CD4-positive, alpha-beta T cell (primary cell): ENCODE measurements at regions not wholly inside any gene's neighbourhood (a gene's known extent, or its start where the extent isn't known, plus 50 kb on each side); places are given as distances from the start of the nearest gene placed in this dataset.

Experiments used
- ATAC-seq: fragments of 200-7000 bp; cut with Tn5 transposase; one replicate; pipeline ENCODE4 v1.10.0; 2022; ENCODE audit warnings: mild to moderate bottlenecking; ENCODE audit not compliant: poor library complexity
- CTCF ChIA-PET: fragments of 350-600 bp; sonication (Branson Sonifier 250); formaldehyde crosslinking; loops from one replicate; lab custom pipeline; 2021; ENCODE audit warnings: antibody characterized with exemption, inconsistent platforms; lab: Charles Lee
- POLR2A ChIA-PET: fragments of 350-600 bp; sonication (Branson Sonifier 250); formaldehyde crosslinking; loops from one replicate; lab custom pipeline; 2021; ENCODE audit warnings: antibody characterized with exemption, inconsistent platforms; lab: Charles Lee
- DNase-seq, 14 experiments: peaks; one replicate each; pipeline ENCODE4 v3.0.0-alpha.2; 2013 to 2020; ENCODE audit warnings: mixed read lengths in 2 of 14
- H3K27ac ChIP-seq, 2 donors: one replicate each; pipeline versions ENCODE4 v1.5.1 to v1.7.0; 2013; ENCODE audit warnings: low read length in 2 of 2, low read depth in 1 of 2, mild to moderate bottlenecking in 1 of 2
- H3K27me3 ChIP-seq, 2 experiments: 1 replicate in 1 of 2; 2 replicates in 1 of 2; pipeline versions ENCODE4 v1.6.1 to v1.7.0; 2013; ENCODE audit warnings: low read length in 2 of 2, control low read depth in 1 of 2, mild to moderate bottlenecking in 1 of 2, moderate library complexity in 1 of 2; ENCODE audit not compliant: insufficient read depth in 2 of 2, control insufficient read depth in 1 of 2
- H3K36me3 ChIP-seq: one replicate; pipeline ENCODE4 v1.6.1; 2013; ENCODE audit warnings: low read length, control low read depth; ENCODE audit not compliant: insufficient read depth
- H3K4me1 ChIP-seq: one replicate; pipeline ENCODE4 v1.6.1; 2013; ENCODE audit warnings: low read length, control low read depth; ENCODE audit not compliant: insufficient read depth
- H3K4me3 ChIP-seq: one replicate; pipeline ENCODE4 v1.5.1; 2013; ENCODE audit warnings: mild to moderate bottlenecking, low read length, moderate library complexity
- H3K9me3 ChIP-seq, 2 experiments: 1 replicate in 1 of 2; 2 replicates in 1 of 2; pipeline versions ENCODE4 v1.6.1 to v1.7.0; 2013; ENCODE audit warnings: low read length in 2 of 2, mild to moderate bottlenecking in 2 of 2, control low read depth in 1 of 2, moderate library complexity in 1 of 2; ENCODE audit not compliant: control insufficient read depth in 1 of 2, insufficient read depth in 1 of 2
- H3K27ac Mint-ChIP-seq: one replicate; pipeline ENCODE4 v1.8.0; 2020; ENCODE audit warnings: mixed read lengths
- H3K27me3 Mint-ChIP-seq: one replicate; pipeline ENCODE4 v1.8.0; 2021; ENCODE audit warnings: mixed read lengths
- H3K36me3 Mint-ChIP-seq: one replicate; pipeline ENCODE4 v1.8.0; 2021; ENCODE audit warnings: low read depth, mixed read lengths
- H3K4me1 Mint-ChIP-seq: one replicate; pipeline ENCODE4 v1.8.0; 2021; ENCODE audit warnings: low read depth, mixed read lengths
- H3K4me3 Mint-ChIP-seq: one replicate; pipeline ENCODE4 v1.8.0; 2020; ENCODE audit warnings: mild to moderate bottlenecking, mixed read lengths
- H3K9me3 Mint-ChIP-seq: one replicate; pipeline ENCODE4 v1.8.0; 2020; ENCODE audit warnings: mixed read lengths
- intact Hi-C, 2 experiments: fragments of 100-400 bp; cut with DNase I in 1 of 2; cut with micrococcal nuclease in 1 of 2; formaldehyde crosslinking; loops; one replicate each; pipeline versions ENCODE4 v1.15.1 to v1.9.0; 2023 to 2025; cut with DNase I, micrococcal nuclease
- TF ChIP-seq, protein P1 (sequence below): fragments of 200-600 bp; IDR thresholded peaks from one replicate; pipeline ENCODE4 v1.8.0; 2022; ENCODE audit warnings: antibody characterized with exemption, mild to moderate bottlenecking

DNA sequence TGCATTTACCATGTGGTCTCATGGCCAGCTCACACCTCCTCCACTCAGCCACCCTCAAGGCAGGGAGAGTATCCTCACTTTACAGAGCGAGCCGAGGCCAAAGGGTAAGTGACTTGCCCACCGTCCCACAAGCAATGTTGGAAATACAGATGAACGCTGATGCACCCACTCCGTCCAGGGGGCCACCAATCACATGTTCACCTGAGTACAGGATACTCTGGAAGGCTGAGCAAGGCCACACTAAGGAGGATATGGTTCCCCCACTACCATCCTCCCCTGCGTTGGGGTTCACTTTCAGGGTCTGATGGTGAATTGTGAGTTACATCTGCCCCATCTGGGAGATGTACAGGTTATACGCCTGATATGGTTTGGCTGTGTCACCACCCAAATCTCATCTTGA lies 128.8 kb downstream of the ATPSCKMT start:
- peaks cover 3% of the 10 kb centered on the region for H3K9me3 Mint-ChIP-seq
- H3K4me1 Mint-ChIP-seq: no peaks in the 10 kb centered on the region
- no peak overlapping the region for H3K27ac Mint-ChIP-seq
- H3K4me1 ChIP-seq: no peaks in the 10 kb centered on the region
- intact Hi-C loops: no loop called here
- no peaks in the 10 kb centered on the region for H3K36me3 Mint-ChIP-seq
- H3K36me3 ChIP-seq: no peaks in the 10 kb centered on the region
- ATAC-seq (no peak), DNase-seq (no peak)
- POLR2A ChIA-PET: no interaction called here
- no peak overlapping the region for H3K27ac ChIP-seq
- CTCF ChIA-PET: no interaction called here
- H3K27me3 Mint-ChIP-seq: no peaks in the 10 kb centered on the region
- no peak overlapping the region for H3K4me3 ChIP-seq
- H3K9me3 ChIP-seq: no peaks in the 10 kb centered on the region
- no peaks in the 10 kb centered on the region for H3K27me3 ChIP-seq
- TF ChIP-seq, protein P1, sequence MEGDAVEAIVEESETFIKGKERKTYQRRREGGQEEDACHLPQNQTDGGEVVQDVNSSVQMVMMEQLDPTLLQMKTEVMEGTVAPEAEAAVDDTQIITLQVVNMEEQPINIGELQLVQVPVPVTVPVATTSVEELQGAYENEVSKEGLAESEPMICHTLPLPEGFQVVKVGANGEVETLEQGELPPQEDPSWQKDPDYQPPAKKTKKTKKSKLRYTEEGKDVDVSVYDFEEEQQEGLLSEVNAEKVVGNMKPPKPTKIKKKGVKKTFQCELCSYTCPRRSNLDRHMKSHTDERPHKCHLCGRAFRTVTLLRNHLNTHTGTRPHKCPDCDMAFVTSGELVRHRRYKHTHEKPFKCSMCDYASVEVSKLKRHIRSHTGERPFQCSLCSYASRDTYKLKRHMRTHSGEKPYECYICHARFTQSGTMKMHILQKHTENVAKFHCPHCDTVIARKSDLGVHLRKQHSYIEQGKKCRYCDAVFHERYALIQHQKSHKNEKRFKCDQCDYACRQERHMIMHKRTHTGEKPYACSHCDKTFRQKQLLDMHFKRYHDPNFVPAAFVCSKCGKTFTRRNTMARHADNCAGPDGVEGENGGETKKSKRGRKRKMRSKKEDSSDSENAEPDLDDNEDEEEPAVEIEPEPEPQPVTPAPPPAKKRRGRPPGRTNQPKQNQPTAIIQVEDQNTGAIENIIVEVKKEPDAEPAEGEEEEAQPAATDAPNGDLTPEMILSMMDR: no peak
- no peak overlapping the region for H3K4me3 Mint-ChIP-seq

DNA sequence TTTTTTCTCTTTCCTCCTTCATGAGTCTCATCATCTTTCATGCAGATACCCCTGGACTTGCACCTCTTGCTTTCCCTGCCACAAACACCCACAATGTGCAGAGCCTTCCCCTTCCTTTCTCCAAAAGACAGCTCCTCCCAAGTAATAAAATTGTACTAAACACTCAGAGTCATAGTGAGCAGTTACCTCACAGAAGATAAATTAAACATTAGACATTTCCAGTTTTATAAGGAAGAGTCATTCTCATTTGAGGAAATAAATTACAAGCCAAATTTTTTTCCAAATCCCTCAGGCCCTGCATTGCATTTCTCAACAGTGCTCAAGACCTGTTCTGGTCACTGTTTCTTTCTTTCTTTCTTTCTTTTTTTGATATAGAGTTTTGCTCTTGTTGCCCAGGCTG lies 131.5 kb downstream of the ATPSCKMT start:
- H3K36me3 ChIP-seq: no peaks in the 10 kb centered on the region
- ATAC-seq (no peak), DNase-seq (no peak)
- H3K27ac Mint-ChIP-seq: no peak overlapping the region
- intact Hi-C loops: no loop called here
- no peak overlapping the region for H3K4me3 ChIP-seq
- H3K36me3 Mint-ChIP-seq: no peaks in the 10 kb centered on the region
- no peaks in the 10 kb centered on the region for H3K27me3 ChIP-seq
- no peaks in the 10 kb centered on the region for H3K4me1 ChIP-seq
- CTCF ChIA-PET: no interaction called here
- H3K9me3 Mint-ChIP-seq: peaks cover 3% of the 10 kb centered on the region
- H3K4me3 Mint-ChIP-seq: no peak overlapping the region
- H3K4me1 Mint-ChIP-seq: no peaks in the 10 kb centered on the region
- peaks cover 4% of the 10 kb centered on the region for H3K27me3 Mint-ChIP-seq
- TF ChIP-seq, protein P1: no peak
- POLR2A ChIA-PET: no interaction called here
- H3K9me3 ChIP-seq: no peaks in the 10 kb centered on the region
- no peak overlapping the region for H3K27ac ChIP-seq

DNA sequence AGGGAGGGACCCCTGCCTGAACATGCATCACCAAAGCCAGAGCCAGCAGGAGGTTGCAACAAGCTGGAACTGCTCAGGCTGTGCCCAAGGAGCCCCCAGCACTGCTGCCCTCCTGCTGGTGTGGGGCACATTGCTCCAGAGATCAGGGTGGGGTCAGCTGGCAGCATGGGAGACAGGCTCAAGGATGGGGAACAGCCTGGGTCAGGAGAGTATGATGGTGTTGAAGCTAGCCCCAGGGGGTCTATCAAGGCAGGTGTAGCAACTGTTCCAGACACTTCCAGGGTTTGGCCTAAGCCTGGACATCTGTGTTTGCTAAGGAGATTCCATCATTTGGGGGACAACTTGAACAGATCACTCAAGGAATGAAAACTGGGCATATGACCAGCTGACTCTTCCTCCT lies 133.1 kb downstream of the ATPSCKMT start:
- ChIA-PET POLR2A (no interaction called here), CTCF (no interaction called here)
- TF ChIP-seq, protein P1: no peak
- Mint-ChIP-seq H3K4me3 (no peak overlapping the region), H3K36me3 (no peaks in the 10 kb centered on the region), H3K9me3 (peaks cover 2% of the 10 kb centered on the region), H3K27ac (no peak overlapping the region), H3K27me3 (peaks cover 4% of the 10 kb centered on the region), H3K4me1 (no peaks in the 10 kb centered on the region)
- Histone ChIP-seq H3K27me3 (no peaks in the 10 kb centered on the region), H3K36me3 (no peaks in the 10 kb centered on the region), H3K9me3 (no peaks in the 10 kb centered on the region), H3K4me3 (no peak overlapping the region), H3K4me1 (no peaks in the 10 kb centered on the region), H3K27ac (no peak overlapping the region)
- intact Hi-C loops: no loop called here
- ATAC-seq: no peak
- DNase-seq: no peak
